GM21360 (cell line): ENCODE measurements at regions not wholly inside any gene's neighbourhood (a gene's known extent, or its start where the extent isn't known, plus 50 kb on each side); places are given as distances from the start of the nearest gene placed in this dataset.

Experiments
- ATAC-seq: cut with Tn5 transposase; IDR thresholded peaks from one replicate; pipeline ENCODE4 v1.9.1; 2021; ENCODE audit warnings: mild to moderate bottlenecking, moderate library complexity; ENCODE audit not compliant: unreplicated experiment

GRCh38 chr2:198817536-198817935 lies 640.2 kb downstream of the SATB2 start:
- ATAC-seq, result no peak

- no peak for ATAC-seq
Observed at GRCh38 chr2:198815626-198816025, 642.1 kb downstream of the SATB2 start.

- ATAC-seq, result no peak
Observed at GRCh38 chr2:198811198-198811597, 646.5 kb downstream of the SATB2 start.

GRCh38 chr2:198809976-198810375 lies 647.8 kb downstream of the SATB2 start:
- no peak for ATAC-seq

GRCh38 chr2:198807131-198807530 lies 650.6 kb downstream of the SATB2 start:
- ATAC-seq, result no peak

- ATAC-seq, result no peak
Observed at GRCh38 chr2:198795419-198795818, 662.3 kb downstream of the SATB2 start.

GRCh38 chr2:198791623-198792022 lies 666.1 kb downstream of the SATB2 start:
- ATAC-seq, result no peak

- ATAC-seq, result no peak
Observed at GRCh38 chr2:198788676-198789075, 669.1 kb downstream of the SATB2 start.

GRCh38 chr2:198782734-198783133 lies 675.0 kb downstream of the SATB2 start:
- no peak for ATAC-seq

GRCh38 chr2:198776616-198777406 lies 680.9 kb downstream of the SATB2 start:
- no peak for ATAC-seq

GRCh38 chr2:198775737-198776136 lies 682.0 kb downstream of the SATB2 start:
- ATAC-seq, result no peak

- ATAC-seq, result no peak
Observed at GRCh38 chr2:198774576-198774975, 683.2 kb downstream of the SATB2 start.

GRCh38 chr2:198767694-198768093 lies 690.0 kb downstream of the SATB2 start:
- ATAC-seq, result no peak

GRCh38 chr2:198763793-198764192 lies 693.9 kb downstream of the SATB2 start:
- ATAC-seq, result no peak

GRCh38 chr2:198762441-198762840 lies 695.3 kb downstream of the SATB2 start:
- ATAC-seq, result no peak

GRCh38 chr2:198757069-198757468 lies 700.7 kb downstream of the SATB2 start:
- no peak for ATAC-seq

- ATAC-seq, result no peak
Observed at GRCh38 chr2:198756166-198756565, 701.6 kb downstream of the SATB2 start.

- ATAC-seq, result no peak
Observed at GRCh38 chr2:198753101-198753500, 704.6 kb downstream of the SATB2 start.

- no peak for ATAC-seq
Observed at GRCh38 chr2:198749364-198749763, 708.4 kb downstream of the SATB2 start.

- no peak for ATAC-seq
Observed at GRCh38 chr2:198731842-198732399, 725.8 kb downstream of the SATB2 start.

- ATAC-seq, result no peak
Observed at GRCh38 chr2:198720266-198720665, 737.5 kb downstream of the SATB2 start.

GRCh38 chr2:198717451-198717850 lies 740.3 kb downstream of the SATB2 start:
- ATAC-seq, result no peak
